Activated naive CD8-positive, alpha-beta T cell (primary cell): ENCODE measurements at regions not wholly inside any gene's neighbourhood (a gene's known extent, or its start where the extent isn't known, plus 50 kb on each side); places are given as distances from the start of the nearest gene placed in this dataset.

ENCODE experiments used
- H3K27ac Mint-ChIP-seq: one replicate; pipeline ENCODE4 v1.8.0; 2021; ENCODE audit warnings: mixed read lengths
- H3K27me3 Mint-ChIP-seq: one replicate; pipeline ENCODE4 v1.8.0; 2021; ENCODE audit warnings: mixed read lengths
- H3K36me3 Mint-ChIP-seq: one replicate; pipeline ENCODE4 v1.8.0; 2021; ENCODE audit warnings: mixed read lengths
- H3K4me1 Mint-ChIP-seq: one replicate; pipeline ENCODE4 v1.8.0; 2021; ENCODE audit warnings: low read depth, mixed read lengths
- H3K4me3 Mint-ChIP-seq: one replicate; pipeline ENCODE4 v1.8.0; 2021; ENCODE audit warnings: mild to moderate bottlenecking, mixed read lengths
- H3K9me3 Mint-ChIP-seq: one replicate; pipeline ENCODE4 v1.8.0; 2021; ENCODE audit warnings: low read depth, mixed read lengths

DNA sequence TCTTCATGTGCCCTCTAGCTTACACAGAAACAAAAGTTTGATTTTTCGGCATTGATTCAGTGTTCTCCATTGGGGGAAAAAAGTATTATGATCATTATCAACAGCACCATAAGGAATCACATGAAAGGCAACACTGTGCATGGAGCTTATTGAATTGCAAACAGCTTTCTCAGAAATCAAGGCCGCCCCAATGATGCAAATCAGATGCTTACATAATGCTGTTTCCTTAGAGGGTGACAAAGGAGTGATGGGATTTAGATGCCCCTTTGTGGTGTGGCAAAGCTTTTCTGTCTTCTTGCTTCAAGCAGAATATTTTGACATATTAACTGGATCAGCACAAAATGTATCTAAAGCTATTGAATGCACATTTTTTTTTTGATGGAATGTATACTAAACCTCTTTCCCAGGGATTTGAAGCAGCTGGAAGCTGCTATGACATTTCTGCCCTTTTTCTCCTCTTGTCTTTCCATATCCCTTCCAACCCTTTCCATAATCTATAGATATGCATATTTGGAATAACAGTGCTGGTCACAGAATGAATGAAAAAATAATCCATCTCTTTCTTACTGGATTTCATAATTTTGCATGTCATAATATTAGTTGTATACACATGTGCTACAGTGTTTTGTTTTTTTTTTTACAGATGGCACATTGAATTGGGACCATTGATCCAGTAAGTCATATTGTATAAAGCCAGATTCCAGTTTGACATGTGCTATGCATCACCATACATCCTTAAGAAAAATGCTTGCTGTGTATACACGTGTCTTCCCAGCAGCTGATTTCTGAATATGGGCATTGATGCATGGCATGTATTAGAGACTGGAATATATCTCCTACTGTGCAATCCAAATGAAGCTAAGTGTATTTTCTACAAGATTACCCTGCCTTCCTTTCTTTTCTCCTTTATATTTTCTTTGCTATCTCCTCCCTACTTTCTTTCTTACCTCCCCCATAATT lies 259.7 kb upstream of the DCN start:
- Mint-ChIP-seq H3K27ac (no peak overlapping the region), H3K4me3 (no peak overlapping the region), H3K9me3 (no peaks in the 10 kb centered on the region), H3K27me3 (no peaks in the 10 kb centered on the region), H3K36me3 (no peaks in the 10 kb centered on the region), H3K4me1 (peaks cover 2% of the 10 kb centered on the region)

GRCh38 chr12:91441246-91441645 lies 258.6 kb upstream of the DCN start:
- Mint-ChIP-seq H3K36me3 (no peaks in the 10 kb centered on the region), H3K4me1 (peaks cover 2% of the 10 kb centered on the region), H3K27ac (no peak overlapping the region), H3K9me3 (no peaks in the 10 kb centered on the region), H3K4me3 (no peak overlapping the region), H3K27me3 (no peaks in the 10 kb centered on the region)

GRCh38 chr12:91434081-91434480 lies 251.5 kb upstream of the DCN start:
- no peaks in the 10 kb centered on the region for H3K36me3 Mint-ChIP-seq
- peaks cover 7% of the 10 kb centered on the region for H3K4me1 Mint-ChIP-seq
- H3K27ac Mint-ChIP-seq, result no peak overlapping the region
- no peak overlapping the region for H3K4me3 Mint-ChIP-seq
- no peaks in the 10 kb centered on the region for H3K9me3 Mint-ChIP-seq
- no peaks in the 10 kb centered on the region for H3K27me3 Mint-ChIP-seq

DNA sequence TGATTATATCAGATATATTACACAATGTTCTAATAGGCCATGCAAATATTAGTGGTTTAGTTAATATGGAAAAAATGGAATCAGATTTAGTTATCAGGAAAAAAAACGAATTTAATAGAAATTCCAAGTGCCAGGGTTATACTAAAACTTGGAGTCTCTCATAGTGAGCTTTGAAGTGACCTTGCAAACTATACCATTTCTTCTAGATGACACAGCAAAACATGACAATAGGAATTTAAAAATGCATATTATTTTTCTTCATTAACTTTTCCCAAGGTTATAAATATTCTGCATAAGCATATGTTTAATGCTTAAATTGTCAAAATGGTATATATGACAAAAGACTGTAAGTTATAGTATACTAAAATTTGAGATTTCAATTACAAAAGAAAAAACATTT lies 250.1 kb upstream of the DCN start:
- no peaks in the 10 kb centered on the region for H3K9me3 Mint-ChIP-seq
- H3K27ac Mint-ChIP-seq, result no peak overlapping the region
- no peaks in the 10 kb centered on the region for H3K27me3 Mint-ChIP-seq
- no peaks in the 10 kb centered on the region for H3K36me3 Mint-ChIP-seq
- no peak overlapping the region for H3K4me3 Mint-ChIP-seq
- peaks cover 5% of the 10 kb centered on the region for H3K4me1 Mint-ChIP-seq

- no peaks in the 10 kb centered on the region for H3K27me3 Mint-ChIP-seq
- no peaks in the 10 kb centered on the region for H3K9me3 Mint-ChIP-seq
- peaks cover 5% of the 10 kb centered on the region for H3K4me1 Mint-ChIP-seq
- no peaks in the 10 kb centered on the region for H3K36me3 Mint-ChIP-seq
- H3K4me3 Mint-ChIP-seq, result no peak overlapping the region
- no peak overlapping the region for H3K27ac Mint-ChIP-seq
Measured at GRCh38 chr12:91432089-91432488, 249.5 kb upstream of the DCN start.

DNA sequence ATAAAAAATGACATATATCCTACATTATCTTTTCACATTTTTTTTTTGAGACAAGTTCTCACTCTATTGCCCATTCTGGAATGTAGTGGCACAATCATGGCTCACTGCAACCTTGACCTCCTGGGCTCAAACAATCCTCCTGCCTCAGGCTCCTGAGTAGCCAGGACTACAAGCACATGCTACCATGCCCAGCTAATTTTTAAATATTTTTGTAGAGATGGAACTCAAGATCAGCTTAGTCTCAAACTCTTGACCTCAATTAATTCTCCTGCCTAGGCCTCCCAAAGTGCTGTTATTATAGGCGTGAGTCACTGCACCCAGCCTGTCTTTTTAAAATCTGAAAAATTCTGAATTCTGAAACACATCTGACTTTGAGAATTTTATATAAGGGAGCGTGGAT lies 241.9 kb upstream of the DCN start:
- Mint-ChIP-seq H3K9me3 (no peaks in the 10 kb centered on the region), H3K4me1 (no peaks in the 10 kb centered on the region), H3K27ac (no peak overlapping the region), H3K4me3 (no peak overlapping the region), H3K27me3 (peaks cover 1% of the 10 kb centered on the region), H3K36me3 (no peaks in the 10 kb centered on the region)

DNA sequence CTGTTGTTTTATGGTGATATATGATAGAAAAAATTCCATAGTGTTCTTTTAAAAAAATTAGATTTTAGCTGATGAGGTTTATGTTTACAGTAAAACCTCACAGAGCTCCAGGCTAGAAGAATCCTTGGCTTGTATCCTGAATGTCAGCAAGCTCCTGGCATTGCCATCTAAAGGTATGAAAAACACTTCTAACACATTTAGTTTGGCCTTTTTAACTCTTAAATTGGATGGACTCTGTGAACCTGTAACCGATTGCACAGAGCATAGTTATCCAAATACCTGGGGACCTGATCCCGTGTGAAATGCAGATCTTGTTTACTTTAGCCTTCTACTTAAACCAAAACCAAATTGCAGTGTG lies 241.1 kb upstream of the DCN start:
- Mint-ChIP-seq H3K4me1 (no peaks in the 10 kb centered on the region), H3K27me3 (peaks cover 1% of the 10 kb centered on the region)

DNA sequence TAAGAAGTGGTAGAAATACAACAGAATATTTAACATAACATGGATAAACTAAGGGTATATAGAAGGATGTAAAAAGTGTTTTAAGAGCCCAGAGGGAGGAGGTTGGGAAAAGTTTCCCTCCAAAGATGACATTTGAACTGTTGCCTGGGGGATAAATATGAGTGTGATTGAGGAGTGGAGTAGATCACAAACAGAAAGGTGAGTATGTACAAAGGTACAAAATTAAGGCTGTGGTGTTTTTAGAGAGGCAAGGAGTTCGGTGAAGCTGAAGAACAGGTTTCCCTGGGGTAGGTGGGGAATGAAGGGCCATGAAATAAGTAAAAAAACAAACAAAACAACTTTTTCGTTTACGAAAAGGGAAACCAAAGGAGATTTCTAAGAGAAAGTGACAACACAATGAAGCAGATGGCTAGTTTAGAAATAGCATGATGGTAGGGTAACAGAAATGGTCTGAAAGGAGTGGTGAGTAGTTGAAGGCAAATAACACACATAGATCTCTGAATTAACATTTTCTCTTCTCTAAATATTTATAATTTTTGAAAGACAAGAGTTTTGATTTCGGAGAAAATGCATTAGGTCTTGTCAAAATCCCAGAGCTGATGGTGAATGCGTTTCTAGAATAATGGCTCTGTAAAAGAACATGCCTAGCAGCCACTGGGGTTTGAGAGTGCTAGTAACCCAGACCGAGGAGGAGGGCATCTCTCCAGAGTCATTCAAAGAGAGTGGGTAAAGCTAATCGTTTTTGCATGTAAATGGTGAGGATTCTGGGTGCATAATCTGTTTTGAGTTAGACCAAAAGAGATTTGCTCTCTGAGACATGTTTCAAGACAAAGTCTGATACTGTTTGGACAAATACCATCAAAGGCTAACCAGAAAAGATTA lies 240.4 kb upstream of the DCN start:
- H3K4me1 Mint-ChIP-seq, result no peaks in the 10 kb centered on the region
- peaks cover 1% of the 10 kb centered on the region for H3K27me3 Mint-ChIP-seq
- no peaks in the 10 kb centered on the region for H3K36me3 Mint-ChIP-seq
- H3K4me3 Mint-ChIP-seq, result no peak overlapping the region
- no peak overlapping the region for H3K27ac Mint-ChIP-seq
- no peaks in the 10 kb centered on the region for H3K9me3 Mint-ChIP-seq

More for the DNA sequence above, 241.1 kb upstream of the DCN start:
- H3K4me3 Mint-ChIP-seq, result no peak overlapping the region
- H3K36me3 Mint-ChIP-seq, result no peaks in the 10 kb centered on the region
- no peaks in the 10 kb centered on the region for H3K9me3 Mint-ChIP-seq
- no peak overlapping the region for H3K27ac Mint-ChIP-seq

GRCh38 chr12:91422127-91422526 lies 239.5 kb upstream of the DCN start:
- no peaks in the 10 kb centered on the region for H3K4me1 Mint-ChIP-seq
- no peaks in the 10 kb centered on the region for H3K9me3 Mint-ChIP-seq
- H3K4me3 Mint-ChIP-seq, result no peak overlapping the region
- no peaks in the 10 kb centered on the region for H3K36me3 Mint-ChIP-seq
- H3K27ac Mint-ChIP-seq, result no peak overlapping the region
- H3K27me3 Mint-ChIP-seq, result peaks cover 4% of the 10 kb centered on the region

DNA sequence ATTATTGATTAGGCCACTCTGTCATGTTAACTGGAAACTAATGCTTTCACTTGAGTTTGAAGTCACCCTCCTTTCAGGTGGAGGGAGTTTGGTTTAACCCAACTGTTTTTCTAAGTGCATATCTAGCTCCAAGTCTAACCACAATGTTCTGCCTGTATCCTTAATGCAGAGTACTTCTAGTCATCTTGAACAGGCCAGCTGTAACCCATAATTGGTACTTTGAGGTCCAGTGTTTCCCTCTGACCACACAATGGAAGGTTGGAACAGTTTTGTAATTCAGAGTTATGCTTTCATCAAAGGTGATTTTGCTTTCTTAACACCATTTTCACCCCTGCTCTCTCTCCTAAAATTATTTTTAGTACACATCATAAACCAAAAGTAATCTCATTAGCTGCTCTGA lies 237.2 kb upstream of the DCN start:
- Mint-ChIP-seq H3K4me3 (no peak overlapping the region), H3K4me1 (no peaks in the 10 kb centered on the region), H3K27ac (no peak overlapping the region), H3K27me3 (peaks cover 4% of the 10 kb centered on the region), H3K9me3 (no peaks in the 10 kb centered on the region), H3K36me3 (peaks cover 3% of the 10 kb centered on the region)

- H3K36me3 Mint-ChIP-seq, result peaks cover 3% of the 10 kb centered on the region
- H3K4me1 Mint-ChIP-seq, result no peaks in the 10 kb centered on the region
- H3K4me3 Mint-ChIP-seq, result no peak overlapping the region
- H3K27ac Mint-ChIP-seq, result no peak overlapping the region
- H3K9me3 Mint-ChIP-seq, result no peaks in the 10 kb centered on the region
- peaks cover 4% of the 10 kb centered on the region for H3K27me3 Mint-ChIP-seq
Measured at GRCh38 chr12:91418221-91419090, 235.8 kb upstream of the DCN start.

DNA sequence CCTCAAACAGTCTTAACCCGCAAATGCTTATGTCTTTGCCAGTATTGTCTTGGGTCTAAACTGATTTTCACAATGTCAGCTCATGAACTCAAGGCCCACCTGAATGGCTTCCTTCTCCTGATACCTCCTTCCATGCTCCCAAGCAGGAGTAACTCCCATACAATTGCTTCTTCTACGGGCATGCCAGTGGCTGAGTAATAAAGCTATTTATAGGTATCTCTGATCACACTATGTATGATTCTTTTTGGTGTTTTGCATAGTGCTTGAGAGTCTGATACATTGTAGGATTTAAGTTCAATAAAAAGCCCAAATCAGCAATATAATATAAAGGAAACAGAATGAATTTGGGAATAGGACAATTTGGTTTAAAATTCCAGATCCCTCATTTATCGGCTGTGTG lies 235.0 kb upstream of the DCN start:
- Mint-ChIP-seq H3K9me3 (no peaks in the 10 kb centered on the region), H3K27me3 (peaks cover 4% of the 10 kb centered on the region), H3K4me3 (no peak overlapping the region), H3K4me1 (no peaks in the 10 kb centered on the region), H3K36me3 (peaks cover 3% of the 10 kb centered on the region), H3K27ac (no peak overlapping the region)

- Mint-ChIP-seq H3K4me1 (no peaks in the 10 kb centered on the region), H3K27me3 (peaks cover 2% of the 10 kb centered on the region), H3K27ac (no peak overlapping the region), H3K36me3 (peaks cover 3% of the 10 kb centered on the region), H3K4me3 (no peak overlapping the region), H3K9me3 (no peaks in the 10 kb centered on the region)
Measured at GRCh38 chr12:91414636-91415035, 232.0 kb upstream of the DCN start.

GRCh38 chr12:91413581-91414546 lies 231.2 kb upstream of the DCN start:
- Mint-ChIP-seq H3K27ac (no peak overlapping the region), H3K36me3 (peaks cover 3% of the 10 kb centered on the region), H3K9me3 (no peaks in the 10 kb centered on the region)

More at GRCh38 chr12:91413581-91414546, 231.2 kb upstream of the DCN start:
- Mint-ChIP-seq H3K4me3 (no peak overlapping the region), H3K4me1 (no peaks in the 10 kb centered on the region), H3K27me3 (peaks cover 2% of the 10 kb centered on the region)
